Chondrocyte (in vitro differentiated cells): ENCODE measurements at regions not wholly inside any gene's neighbourhood (a gene's known extent, or its start where the extent isn't known, plus 50 kb on each side); places are given as distances from the start of the nearest gene placed in this dataset.
"Not testable (repeated sequence)": the region's sequence is repeated elsewhere in the genome, so short reads cannot be mapped to it uniquely, and the experiment has no call there.

Experiments used
- DNase-seq: peaks from one replicate; pipeline ENCODE4 v3.0.0; 2021; ENCODE audit warnings: mixed read lengths, low spot score
- H3K27ac Mint-ChIP-seq: one replicate; pipeline ENCODE4 v1.8.0; 2021; ENCODE audit warnings: mild to moderate bottlenecking, moderate library complexity, mixed read lengths; ENCODE audit not compliant: unreplicated experiment
- H3K27me3 Mint-ChIP-seq: 2 replicates; pipeline ENCODE4 v1.8.0; 2021; ENCODE audit warnings: low read depth, mixed read lengths
- H3K36me3 Mint-ChIP-seq: 2 replicates; pipeline ENCODE4 v1.8.0; 2021; ENCODE audit warnings: low read depth, mixed read lengths
- H3K4me1 Mint-ChIP-seq: 2 replicates; pipeline ENCODE4 v1.8.0; 2021; ENCODE audit warnings: low read depth, mild to moderate bottlenecking, mixed read lengths
- H3K4me3 Mint-ChIP-seq: one replicate; pipeline ENCODE4 v1.8.0; 2021; ENCODE audit warnings: mild to moderate bottlenecking, moderate library complexity, mixed read lengths; ENCODE audit not compliant: unreplicated experiment
- H3K9me3 Mint-ChIP-seq: 2 replicates; pipeline ENCODE4 v1.8.0; 2021; ENCODE audit warnings: low read depth, mixed read lengths
- CTCF ChIP-seq: fragments of 200-600 bp; sonication (generic); IDR thresholded peaks from 2 replicates; pipeline ENCODE4 v1.5.0; 2021; ENCODE audit warnings: antibody characterized with exemption, mild to moderate bottlenecking, moderate library complexity

- no peak overlapping the region for H3K27ac Mint-ChIP-seq
- peaks cover 23% of the 10 kb centered on the region for H3K4me1 Mint-ChIP-seq
- H3K27me3 Mint-ChIP-seq = no peaks in the 10 kb centered on the region
- no peaks in the 10 kb centered on the region for H3K36me3 Mint-ChIP-seq
- TF ChIP-seq CTCF = no peak
- H3K9me3 Mint-ChIP-seq = no peaks in the 10 kb centered on the region
- no peak for DNase-seq
- H3K4me3 Mint-ChIP-seq = no peak overlapping the region
Measured at GRCh38 chr10:60527676-60528075, 138.0 kb upstream of the ANK3 start.

GRCh38 chr10:60525716-60526585 lies 136.3 kb upstream of the ANK3 start:
- H3K36me3 Mint-ChIP-seq = no peaks in the 10 kb centered on the region
- H3K9me3 Mint-ChIP-seq = no peaks in the 10 kb centered on the region
- H3K4me1 Mint-ChIP-seq = peaks cover 23% of the 10 kb centered on the region
- H3K27ac Mint-ChIP-seq = no peak overlapping the region
- no peak for DNase-seq
- no peak for TF ChIP-seq CTCF
- no peaks in the 10 kb centered on the region for H3K27me3 Mint-ChIP-seq
- no peak overlapping the region for H3K4me3 Mint-ChIP-seq

GRCh38 chr10:60524541-60524940 lies 134.9 kb upstream of the ANK3 start:
- peaks cover 18% of the 10 kb centered on the region for H3K4me1 Mint-ChIP-seq
- no peaks in the 10 kb centered on the region for H3K36me3 Mint-ChIP-seq
- H3K9me3 Mint-ChIP-seq = no peaks in the 10 kb centered on the region
- no peak for TF ChIP-seq CTCF
- no peak overlapping the region for H3K4me3 Mint-ChIP-seq
- H3K27me3 Mint-ChIP-seq = no peaks in the 10 kb centered on the region
- no peak for DNase-seq
- no peak overlapping the region for H3K27ac Mint-ChIP-seq

- H3K4me3 Mint-ChIP-seq, H3K27me3 Mint-ChIP-seq, H3K36me3 Mint-ChIP-seq, H3K27ac Mint-ChIP-seq, DNase-seq, H3K9me3 Mint-ChIP-seq: not testable (repeated sequence)
- peaks cover 18% of the 10 kb centered on the region for H3K4me1 Mint-ChIP-seq
Measured at GRCh38 chr10:60523371-60523770, 133.7 kb upstream of the ANK3 start.

- DNase-seq = no peak
- H3K9me3 Mint-ChIP-seq = no peaks in the 10 kb centered on the region
- no peak for TF ChIP-seq CTCF
- H3K36me3 Mint-ChIP-seq = no peaks in the 10 kb centered on the region
- H3K4me3 Mint-ChIP-seq = no peak overlapping the region
- peaks cover 18% of the 10 kb centered on the region for H3K4me1 Mint-ChIP-seq
- H3K27ac Mint-ChIP-seq = no peak overlapping the region
- H3K27me3 Mint-ChIP-seq = no peaks in the 10 kb centered on the region
Measured at GRCh38 chr10:60522617-60523016, 132.9 kb upstream of the ANK3 start.

GRCh38 chr10:60521974-60522405 lies 132.3 kb upstream of the ANK3 start:
- H3K4me3 Mint-ChIP-seq = no peak overlapping the region
- no peak for DNase-seq

More at GRCh38 chr10:60521974-60522405, 132.3 kb upstream of the ANK3 start:
- Mint-ChIP-seq H3K36me3 (no peaks in the 10 kb centered on the region), H3K4me1 (peaks cover 18% of the 10 kb centered on the region), H3K27me3 (no peaks in the 10 kb centered on the region), H3K9me3 (no peaks in the 10 kb centered on the region), H3K27ac (no peak overlapping the region)
- no peak for TF ChIP-seq CTCF
